C4-2B (cell line): ENCODE measurements at regions not wholly inside any gene's neighbourhood (a gene's known extent, or its start where the extent isn't known, plus 50 kb on each side); places are given as distances from the start of the nearest gene placed in this dataset.

ENCODE experiments used
- CTCF ChIP-seq: fragments of 450-650 bp; conservative IDR thresholded peaks from 2 replicates; pipeline ENCODE4 v1.5.1; 2017; ENCODE audit warnings: mild to moderate bottlenecking
- ZFX ChIP-seq: fragments of 450-650 bp; IDR thresholded peaks from 2 replicates; pipeline ENCODE4 v1.6.1; 2017

- TF ChIP-seq CTCF (no peak), ZFX (no peak)
Observed at GRCh38 chr20:17866234-17867001, 102.2 kb downstream of the SNX5 start.
